ENCODE measurements at regions not wholly inside any gene's neighbourhood (a gene's known extent, or its start where the extent isn't known, plus 50 kb on each side); places are given as distances from the start of the nearest gene placed in this dataset.
"Not testable (repeated sequence)": the region's sequence is repeated elsewhere in the genome, so short reads cannot be mapped to it uniquely, and the experiment has no call there.

GRCh38 chr2:115942800-115943199, 1500.4 kb downstream of the DPP10 start:
- no peak for DNase-seq (ENCODE audit: low read depth in 1 of 2, low spot score in 1 of 2)
- Histone ChIP-seq H3K27me3 (no peaks in the 10 kb centered on the region), H3K4me3 (no peak overlapping the region), H3K4me1 (ENCODE audit: low read depth) (peaks cover 4% of the 10 kb centered on the region), H3K9me3 (ENCODE audit: low read depth) (no peaks in the 10 kb centered on the region), H3K36me3 (no peaks in the 10 kb centered on the region), H3K27ac (no peak overlapping the region)
- TF ChIP-seq, protein P1, sequence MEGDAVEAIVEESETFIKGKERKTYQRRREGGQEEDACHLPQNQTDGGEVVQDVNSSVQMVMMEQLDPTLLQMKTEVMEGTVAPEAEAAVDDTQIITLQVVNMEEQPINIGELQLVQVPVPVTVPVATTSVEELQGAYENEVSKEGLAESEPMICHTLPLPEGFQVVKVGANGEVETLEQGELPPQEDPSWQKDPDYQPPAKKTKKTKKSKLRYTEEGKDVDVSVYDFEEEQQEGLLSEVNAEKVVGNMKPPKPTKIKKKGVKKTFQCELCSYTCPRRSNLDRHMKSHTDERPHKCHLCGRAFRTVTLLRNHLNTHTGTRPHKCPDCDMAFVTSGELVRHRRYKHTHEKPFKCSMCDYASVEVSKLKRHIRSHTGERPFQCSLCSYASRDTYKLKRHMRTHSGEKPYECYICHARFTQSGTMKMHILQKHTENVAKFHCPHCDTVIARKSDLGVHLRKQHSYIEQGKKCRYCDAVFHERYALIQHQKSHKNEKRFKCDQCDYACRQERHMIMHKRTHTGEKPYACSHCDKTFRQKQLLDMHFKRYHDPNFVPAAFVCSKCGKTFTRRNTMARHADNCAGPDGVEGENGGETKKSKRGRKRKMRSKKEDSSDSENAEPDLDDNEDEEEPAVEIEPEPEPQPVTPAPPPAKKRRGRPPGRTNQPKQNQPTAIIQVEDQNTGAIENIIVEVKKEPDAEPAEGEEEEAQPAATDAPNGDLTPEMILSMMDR (IDR thresholded peaks at IDR 0.05; ENCODE audit: low read depth, low read length): no peak

DNA sequence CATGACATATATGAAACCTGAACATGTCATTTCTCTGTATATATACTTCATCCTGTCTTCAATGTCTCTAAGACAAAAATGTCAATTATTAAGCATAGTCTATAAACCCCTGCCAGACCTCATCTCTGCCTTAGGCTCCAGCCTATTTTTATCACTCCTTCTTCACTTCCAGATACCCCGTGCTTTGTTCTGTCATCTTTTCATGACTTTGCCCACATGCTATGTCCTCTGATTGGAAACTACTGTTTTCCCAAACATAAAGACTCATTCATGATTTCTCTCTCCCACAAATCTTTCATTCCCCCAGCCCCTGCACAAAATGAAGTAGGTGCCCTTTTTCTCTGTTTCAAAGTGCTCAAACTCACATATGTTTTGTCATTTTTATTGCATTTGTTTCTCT, 1503.9 kb downstream of the DPP10 start:
- TF ChIP-seq, protein P1 (IDR thresholded peaks at IDR 0.05; ENCODE audit: low read depth, low read length): no peak
- Histone ChIP-seq H3K27ac (no peak overlapping the region), H3K4me1 (ENCODE audit: low read depth) (peaks cover 4% of the 10 kb centered on the region), H3K9me3 (ENCODE audit: low read depth) (no peaks in the 10 kb centered on the region), H3K4me3 (no peak overlapping the region), H3K27me3 (no peaks in the 10 kb centered on the region), H3K36me3 (no peaks in the 10 kb centered on the region)
- no peak for DNase-seq (ENCODE audit: low read depth in 1 of 2, low spot score in 1 of 2)

GRCh38 chr2:115946891-115947290, 1504.5 kb downstream of the DPP10 start:
- H3K27me3 ChIP-seq: no peaks in the 10 kb centered on the region
- no peaks in the 10 kb centered on the region for H3K36me3 ChIP-seq
- H3K9me3 ChIP-seq (ENCODE audit: low read depth): no peaks in the 10 kb centered on the region
- TF ChIP-seq, protein P1 (IDR thresholded peaks at IDR 0.05; ENCODE audit: low read depth, low read length): no peak
- peaks cover 4% of the 10 kb centered on the region for H3K4me1 ChIP-seq (ENCODE audit: low read depth)
- H3K4me3 ChIP-seq: no peak overlapping the region
- DNase-seq (ENCODE audit: low read depth in 1 of 2, low spot score in 1 of 2): no peak
- no peak overlapping the region for H3K27ac ChIP-seq

DNA sequence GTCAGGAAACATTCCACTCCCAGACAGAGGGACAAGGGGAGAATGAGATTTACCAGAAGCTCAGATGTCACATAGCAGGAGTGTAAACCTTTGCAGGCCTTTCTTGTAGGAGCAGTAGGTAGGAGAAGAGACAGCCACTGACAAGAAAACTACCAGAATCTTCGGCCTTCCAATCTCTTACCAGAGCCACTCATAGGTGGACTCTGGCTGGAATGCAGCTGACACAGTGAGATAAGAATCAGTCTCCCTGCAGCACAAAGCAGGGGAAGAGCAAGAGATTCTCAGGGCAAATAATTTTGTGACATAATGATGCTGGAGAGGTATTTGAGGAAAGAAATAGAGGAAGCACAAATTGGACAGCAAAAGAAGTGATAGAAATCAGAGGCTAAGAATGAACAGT, 1534.5 kb downstream of the DPP10 start:
- TF ChIP-seq, protein P1 (IDR thresholded peaks at IDR 0.05; ENCODE audit: low read depth, low read length): no peak
- Histone ChIP-seq H3K4me1 (ENCODE audit: low read depth) (peaks cover 18% of the 10 kb centered on the region), H3K4me3 (no peak overlapping the region), H3K27ac (peak overlapping the region; percentile 71), H3K27me3 (no peaks in the 10 kb centered on the region), H3K36me3 (no peaks in the 10 kb centered on the region), H3K9me3 (ENCODE audit: low read depth) (no peaks in the 10 kb centered on the region)
- peak in 1 of 2 donors; percentile 69 for DNase-seq (ENCODE audit: low read depth in 1 of 2, low spot score in 1 of 2)

- Histone ChIP-seq H3K27ac (no peak overlapping the region), H3K4me1 (ENCODE audit: low read depth) (no peaks in the 10 kb centered on the region), H3K27me3 (no peaks in the 10 kb centered on the region), H3K36me3 (no peaks in the 10 kb centered on the region), H3K4me3 (no peak overlapping the region), H3K9me3 (ENCODE audit: low read depth) (no peaks in the 10 kb centered on the region)
- DNase-seq (ENCODE audit: low read depth in 1 of 2, low spot score in 1 of 2): no peak
- TF ChIP-seq, protein P1 (IDR thresholded peaks at IDR 0.05; ENCODE audit: low read depth, low read length): no peak
Observed at GRCh38 chr2:115999039-115999438, 1556.6 kb downstream of the DPP10 start.

- Histone ChIP-seq H3K27me3 (no peaks in the 10 kb centered on the region), H3K4me3 (no peak overlapping the region), H3K9me3 (ENCODE audit: low read depth) (no peaks in the 10 kb centered on the region), H3K4me1 (ENCODE audit: low read depth) (no peaks in the 10 kb centered on the region), H3K27ac (no peak overlapping the region), H3K36me3 (no peaks in the 10 kb centered on the region)
- DNase-seq (ENCODE audit: low read depth in 1 of 2, low spot score in 1 of 2): no peak
- TF ChIP-seq, protein P1 (IDR thresholded peaks at IDR 0.05; ENCODE audit: low read depth, low read length): no peak
Observed at GRCh38 chr2:116023026-116023425, 1580.6 kb downstream of the DPP10 start.

GRCh38 chr2:116038758-116039157, 1596.3 kb downstream of the DPP10 start:
- H3K36me3 ChIP-seq; H3K4me3 ChIP-seq; DNase-seq (ENCODE audit: low read depth in 1 of 2, low spot score in 1 of 2); H3K4me1 ChIP-seq (ENCODE audit: low read depth); H3K9me3 ChIP-seq (ENCODE audit: low read depth); H3K27me3 ChIP-seq; H3K27ac ChIP-seq: not testable (repeated sequence)
